GM23338 (cell line): ENCODE measurements at regions not wholly inside any gene's neighbourhood (a gene's known extent, or its start where the extent isn't known, plus 50 kb on each side); places are given as distances from the start of the nearest gene placed in this dataset.

Source experiments
- EZH2 ChIP-seq: fragments of 200-600 bp; sonication (generic); IDR thresholded peaks from one replicate; pipeline ENCODE4 v1.8.0; 2017; ENCODE audit warnings: antibody characterized with exemption, mild to moderate bottlenecking, low read depth; ENCODE audit not compliant: unreplicated experiment
- POLR2AphosphoS5 ChIP-seq: IDR thresholded peaks from 2 replicates; pipeline ENCODE4 v1.6.1; 2016; ENCODE audit warnings: antibody characterized with exemption, low read depth
- TF ChIP-seq, protein P1 (sequence below), 2 experiments: fragments of 200-600 bp in 1 of 2; sonication (generic) in 1 of 2; conservative IDR thresholded peaks; 2 replicates each; pipeline versions ENCODE4 v1.5.1 to v1.6.1; 2016 to 2017; ENCODE audit warnings: antibody characterized with exemption in 2 of 2, low read depth in 2 of 2, mild to moderate bottlenecking in 2 of 2, moderate library complexity in 1 of 2
- TF ChIP-seq, protein P2 (sequence below): IDR thresholded peaks from one replicate; pipeline ENCODE4 v1.6.1; 2018; ENCODE audit warnings: antibody characterized with exemption; ENCODE audit not compliant: unreplicated experiment

DNA sequence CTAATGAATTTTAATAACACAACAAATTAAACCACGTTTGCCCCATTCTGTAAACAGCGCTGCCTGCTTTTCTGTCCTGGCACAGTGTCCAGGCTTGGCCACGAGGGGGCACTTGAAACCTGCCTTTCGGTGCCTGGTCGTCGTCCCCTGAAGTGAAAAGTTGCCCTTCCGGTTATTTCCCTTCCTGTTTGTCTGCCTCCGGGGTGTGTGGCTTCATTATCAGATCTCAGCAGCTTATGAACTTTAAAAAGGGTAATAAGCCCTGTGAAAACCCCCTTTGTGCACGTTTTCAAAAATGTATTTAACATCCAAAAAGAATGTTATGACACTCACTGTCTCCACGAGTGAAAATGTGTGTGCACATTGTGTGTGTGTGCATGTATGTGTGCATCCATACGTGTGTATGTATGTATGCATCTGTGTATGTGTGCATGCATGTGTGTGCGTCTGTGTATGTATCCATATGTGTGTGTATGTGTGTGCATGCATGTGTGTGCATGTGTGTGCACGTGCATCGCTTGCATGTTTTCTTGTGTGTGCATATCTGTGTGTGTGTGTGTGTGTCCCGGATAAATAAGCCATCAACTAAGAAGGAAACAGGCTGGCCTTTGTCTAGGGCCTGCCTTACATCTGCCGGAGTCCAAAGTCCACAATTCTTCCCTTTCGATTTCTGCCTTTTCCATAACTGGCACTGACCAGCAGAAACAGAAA, 358.4 kb downstream of the THBS2 start:
- TF ChIP-seq POLR2AphosphoS5 (no peak), EZH2 (no peak)
- TF ChIP-seq, protein P1, sequence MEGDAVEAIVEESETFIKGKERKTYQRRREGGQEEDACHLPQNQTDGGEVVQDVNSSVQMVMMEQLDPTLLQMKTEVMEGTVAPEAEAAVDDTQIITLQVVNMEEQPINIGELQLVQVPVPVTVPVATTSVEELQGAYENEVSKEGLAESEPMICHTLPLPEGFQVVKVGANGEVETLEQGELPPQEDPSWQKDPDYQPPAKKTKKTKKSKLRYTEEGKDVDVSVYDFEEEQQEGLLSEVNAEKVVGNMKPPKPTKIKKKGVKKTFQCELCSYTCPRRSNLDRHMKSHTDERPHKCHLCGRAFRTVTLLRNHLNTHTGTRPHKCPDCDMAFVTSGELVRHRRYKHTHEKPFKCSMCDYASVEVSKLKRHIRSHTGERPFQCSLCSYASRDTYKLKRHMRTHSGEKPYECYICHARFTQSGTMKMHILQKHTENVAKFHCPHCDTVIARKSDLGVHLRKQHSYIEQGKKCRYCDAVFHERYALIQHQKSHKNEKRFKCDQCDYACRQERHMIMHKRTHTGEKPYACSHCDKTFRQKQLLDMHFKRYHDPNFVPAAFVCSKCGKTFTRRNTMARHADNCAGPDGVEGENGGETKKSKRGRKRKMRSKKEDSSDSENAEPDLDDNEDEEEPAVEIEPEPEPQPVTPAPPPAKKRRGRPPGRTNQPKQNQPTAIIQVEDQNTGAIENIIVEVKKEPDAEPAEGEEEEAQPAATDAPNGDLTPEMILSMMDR (conservative IDR thresholded peaks at IDR 0.05; ENCODE audit: low read depth in 2 of 2), result peak; percentile 96 to 97
- TF ChIP-seq, protein P2, sequence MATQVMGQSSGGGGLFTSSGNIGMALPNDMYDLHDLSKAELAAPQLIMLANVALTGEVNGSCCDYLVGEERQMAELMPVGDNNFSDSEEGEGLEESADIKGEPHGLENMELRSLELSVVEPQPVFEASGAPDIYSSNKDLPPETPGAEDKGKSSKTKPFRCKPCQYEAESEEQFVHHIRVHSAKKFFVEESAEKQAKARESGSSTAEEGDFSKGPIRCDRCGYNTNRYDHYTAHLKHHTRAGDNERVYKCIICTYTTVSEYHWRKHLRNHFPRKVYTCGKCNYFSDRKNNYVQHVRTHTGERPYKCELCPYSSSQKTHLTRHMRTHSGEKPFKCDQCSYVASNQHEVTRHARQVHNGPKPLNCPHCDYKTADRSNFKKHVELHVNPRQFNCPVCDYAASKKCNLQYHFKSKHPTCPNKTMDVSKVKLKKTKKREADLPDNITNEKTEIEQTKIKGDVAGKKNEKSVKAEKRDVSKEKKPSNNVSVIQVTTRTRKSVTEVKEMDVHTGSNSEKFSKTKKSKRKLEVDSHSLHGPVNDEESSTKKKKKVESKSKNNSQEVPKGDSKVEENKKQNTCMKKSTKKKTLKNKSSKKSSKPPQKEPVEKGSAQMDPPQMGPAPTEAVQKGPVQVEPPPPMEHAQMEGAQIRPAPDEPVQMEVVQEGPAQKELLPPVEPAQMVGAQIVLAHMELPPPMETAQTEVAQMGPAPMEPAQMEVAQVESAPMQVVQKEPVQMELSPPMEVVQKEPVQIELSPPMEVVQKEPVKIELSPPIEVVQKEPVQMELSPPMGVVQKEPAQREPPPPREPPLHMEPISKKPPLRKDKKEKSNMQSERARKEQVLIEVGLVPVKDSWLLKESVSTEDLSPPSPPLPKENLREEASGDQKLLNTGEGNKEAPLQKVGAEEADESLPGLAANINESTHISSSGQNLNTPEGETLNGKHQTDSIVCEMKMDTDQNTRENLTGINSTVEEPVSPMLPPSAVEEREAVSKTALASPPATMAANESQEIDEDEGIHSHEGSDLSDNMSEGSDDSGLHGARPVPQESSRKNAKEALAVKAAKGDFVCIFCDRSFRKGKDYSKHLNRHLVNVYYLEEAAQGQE, result no peak
